H9 (cell line): ENCODE measurements at regions not wholly inside any gene's neighbourhood (a gene's known extent, or its start where the extent isn't known, plus 50 kb on each side); places are given as distances from the start of the nearest gene placed in this dataset.

Experiments
- DNase-seq: peaks from one replicate; pipeline ENCODE4 v3.0.0-alpha.2; 2017
- H2AFZ ChIP-seq: one replicate; pipeline ENCODE4 v1.6.1; 2013; ENCODE audit warnings: mild to moderate bottlenecking, low read length, control low read depth, moderate library complexity
- H2AK5ac ChIP-seq: 2 replicates; pipeline ENCODE4 v1.6.1; 2013; ENCODE audit warnings: low read length, control low read depth, mixed read lengths; ENCODE audit not compliant: insufficient read length
- H2BK120ac ChIP-seq: one replicate; pipeline ENCODE4 v1.6.1; 2013; ENCODE audit warnings: low read depth, mild to moderate bottlenecking, low read length, control low read depth, inconsistent platforms; ENCODE audit not compliant: poor library complexity, severe bottlenecking
- H2BK12ac ChIP-seq: 2 replicates; pipeline ENCODE4 v1.6.1; 2013; ENCODE audit warnings: low read length, control low read depth, mixed read lengths, low read depth; ENCODE audit not compliant: insufficient read length
- H2BK15ac ChIP-seq: 2 replicates; pipeline ENCODE4 v1.6.1; 2013; ENCODE audit warnings: low read depth, low read length, control low read depth
- H2BK20ac ChIP-seq: one replicate; pipeline ENCODE4 v1.6.1; 2013; ENCODE audit warnings: low read depth, mild to moderate bottlenecking, low read length, control low read depth, inconsistent platforms; ENCODE audit not compliant: poor library complexity, severe bottlenecking
- H2BK5ac ChIP-seq: 2 replicates; pipeline ENCODE4 v1.6.1; 2013; ENCODE audit warnings: low read length, control low read depth, mixed read lengths; ENCODE audit not compliant: insufficient read length
- H3K14ac ChIP-seq: 2 replicates; pipeline ENCODE4 v1.6.1; 2013; ENCODE audit warnings: low read length, control low read depth; ENCODE audit not compliant: insufficient read depth
- H3K18ac ChIP-seq: 2 replicates; pipeline ENCODE4 v1.6.1; 2013; ENCODE audit warnings: low read depth, mild to moderate bottlenecking, mixed read lengths, low read length, control low read depth; ENCODE audit not compliant: insufficient read length
- H3K23ac ChIP-seq: 2 replicates; pipeline ENCODE4 v1.6.1; 2013; ENCODE audit warnings: low read length, control low read depth, mixed read lengths, low read depth; ENCODE audit not compliant: insufficient read length
- H3K23me2 ChIP-seq: 2 replicates; pipeline ENCODE4 v1.6.1; 2013; ENCODE audit warnings: low read depth, mild to moderate bottlenecking, mixed read lengths, low read length, control low read depth; ENCODE audit not compliant: insufficient read length, poor library complexity, severe bottlenecking
- H3K27ac ChIP-seq: 2 replicates; pipeline ENCODE4 v1.5.1; 2013; ENCODE audit warnings: low read length, control low read depth, mixed read lengths, low read depth; ENCODE audit not compliant: insufficient read length
- H3K27me3 ChIP-seq: 2 replicates; pipeline ENCODE4 v1.6.1; 2013; ENCODE audit warnings: low read length, control low read depth, inconsistent platforms; ENCODE audit not compliant: insufficient read depth
- H3K4ac ChIP-seq: 2 replicates; pipeline ENCODE4 v1.6.1; 2013; ENCODE audit warnings: low read depth, mild to moderate bottlenecking, control low read depth, inconsistent platforms, low read length, moderate library complexity
- H3K4me1 ChIP-seq: 2 replicates; pipeline ENCODE4 v1.6.1; 2013; ENCODE audit warnings: low read length, control low read depth, inconsistent platforms; ENCODE audit not compliant: insufficient read depth
- H3K4me2 ChIP-seq: 2 replicates; pipeline ENCODE4 v1.6.1; 2013; ENCODE audit warnings: low read length, control low read depth, mixed read lengths; ENCODE audit not compliant: insufficient read length, insufficient read depth
- H3K56ac ChIP-seq: 2 replicates; pipeline ENCODE4 v1.6.1; 2013; ENCODE audit warnings: low read depth, mild to moderate bottlenecking, mixed read lengths, low read length, control low read depth; ENCODE audit not compliant: insufficient read length
- H3K79me1 ChIP-seq: 2 replicates; pipeline ENCODE4 v1.6.1; 2013; ENCODE audit warnings: low read depth, mild to moderate bottlenecking, moderate library complexity, low read length, control low read depth, inconsistent platforms; ENCODE audit not compliant: insufficient read depth, poor library complexity, severe bottlenecking
- H3K79me2 ChIP-seq: 2 replicates; pipeline ENCODE4 v1.6.1; 2013; ENCODE audit warnings: low read length, control low read depth, inconsistent platforms; ENCODE audit not compliant: insufficient read depth
- H3K9ac ChIP-seq: 2 replicates; pipeline ENCODE4 v1.6.1; 2013; ENCODE audit warnings: low read length, control low read depth, mixed read lengths; ENCODE audit not compliant: insufficient read length; ENCODE audit errors: extremely low read depth
- H3K9me3 ChIP-seq: one replicate; pipeline ENCODE4 v1.6.1; 2013; ENCODE audit warnings: low read depth, low read length, inconsistent platforms; ENCODE audit not compliant: control insufficient read depth
- H3T11ph ChIP-seq: one replicate; pipeline ENCODE4 v1.6.1; 2013; ENCODE audit warnings: mild to moderate bottlenecking, low read length, control low read depth, inconsistent platforms
- H4K20me1 ChIP-seq: one replicate; pipeline ENCODE4 v1.6.1; 2013; ENCODE audit not compliant: control insufficient read depth, insufficient read length, insufficient read depth
- H4K5ac ChIP-seq: 2 replicates; pipeline ENCODE4 v1.6.1; 2013; ENCODE audit warnings: low read depth, mild to moderate bottlenecking, mixed read lengths, low read length, control low read depth; ENCODE audit not compliant: insufficient read length
- H4K8ac ChIP-seq: replicated peaks from 2 replicates; pipeline ENCODE4 v1.6.1; 2013; ENCODE audit warnings: low read length, control low read depth, mixed read lengths, low read depth; ENCODE audit not compliant: insufficient read length
- H4K91ac ChIP-seq: 2 replicates; pipeline ENCODE4 v1.6.1; 2013; ENCODE audit warnings: low read depth, mild to moderate bottlenecking, moderate library complexity, mixed read lengths, low read length, control low read depth; ENCODE audit not compliant: insufficient read length
- H3K27ac Mint-ChIP-seq, 3 experiments: 2 replicates in 2 of 3; 3 replicates in 1 of 3; pipeline ENCODE4 v1.8.0; 2020 to 2021; ENCODE audit warnings: mixed read lengths in 3 of 3, mild to moderate bottlenecking in 1 of 3, moderate library complexity in 1 of 3
- H3K27me3 Mint-ChIP-seq: 2 replicates; pipeline ENCODE4 v1.8.0; 2021; ENCODE audit warnings: low read depth, mild to moderate bottlenecking, moderate library complexity, mixed read lengths
- H3K36me3 Mint-ChIP-seq, 3 experiments: 2 replicates in 2 of 3; 3 replicates in 1 of 3; pipeline ENCODE4 v1.8.0; 2020 to 2021; ENCODE audit warnings: low read depth in 3 of 3, mixed read lengths in 3 of 3; ENCODE audit not compliant: insufficient read depth in 1 of 3
- H3K4me1 Mint-ChIP-seq, 2 experiments: 2 replicates each; pipeline ENCODE4 v1.8.0; 2020; ENCODE audit warnings: mixed read lengths in 2 of 2
- H3K4me3 Mint-ChIP-seq, 2 experiments: 2 replicates in 1 of 2; 3 replicates in 1 of 2; pipeline ENCODE4 v1.8.0; 2020 to 2021; ENCODE audit warnings: mild to moderate bottlenecking in 2 of 2, mixed read lengths in 2 of 2, moderate library complexity in 1 of 2
- H3K9me3 Mint-ChIP-seq, 2 experiments: 2 replicates in 1 of 2; 3 replicates in 1 of 2; pipeline ENCODE4 v1.8.0; 2020; ENCODE audit warnings: mild to moderate bottlenecking in 2 of 2, mixed read lengths in 2 of 2, moderate library complexity in 1 of 2
- TF ChIP-seq, protein P1 (sequence below): fragments of 200-600 bp; sonication (generic); conservative IDR thresholded peaks from 3 replicates; pipeline ENCODE4 v1.8.0; 2021; ENCODE audit warnings: antibody characterized with exemption, mild to moderate bottlenecking

DNA sequence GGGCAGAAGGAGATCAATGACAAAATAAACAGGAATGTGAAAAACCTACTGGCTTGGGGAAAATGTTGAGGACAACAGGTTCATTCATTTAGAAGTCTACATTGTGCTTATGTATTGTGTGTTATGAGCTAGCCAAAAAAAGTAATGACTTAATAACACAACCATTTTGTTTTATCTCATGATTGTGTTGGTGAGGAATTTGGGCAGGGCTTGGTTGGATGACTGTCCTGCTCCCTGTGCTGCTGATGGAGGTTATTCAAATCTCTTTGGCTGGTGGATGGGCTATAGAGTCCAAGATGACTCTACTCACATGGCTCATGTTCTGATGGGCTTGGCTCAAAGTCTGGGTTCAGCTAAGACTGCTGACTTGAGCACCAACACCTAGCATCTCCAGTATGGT lies 116.3 kb downstream of the HS3ST1 start:
- peaks cover 0 to 2% of the 10 kb centered on the region in 2 experiments; a peak in 2 of 4 replicates for H3K4me1 Mint-ChIP-seq
- Histone ChIP-seq H3K79me2 (no peaks in the 10 kb centered on the region), H2AK5ac (no peak overlapping the region), H2BK20ac (no peak overlapping the region), H4K91ac (no peak overlapping the region), H3K9ac (no peak overlapping the region), H2BK12ac (no peak overlapping the region), H4K8ac (no peak overlapping the region), H3K4me2 (no peak overlapping the region), H3K18ac (no peak overlapping the region), H3K56ac (no peak overlapping the region), H3T11ph (no peak overlapping the region), H2BK5ac (no peak overlapping the region), H3K27ac (no peak overlapping the region), H3K23me2 (no peaks in the 10 kb centered on the region), H3K27me3 (no peaks in the 10 kb centered on the region), H3K4me1 (no peaks in the 10 kb centered on the region), H3K79me1 (no peaks in the 10 kb centered on the region), H2BK120ac (no peak overlapping the region), H4K5ac (no peak overlapping the region), H3K9me3 (no peaks in the 10 kb centered on the region), H3K4ac (no peak overlapping the region), H4K20me1 (no peaks in the 10 kb centered on the region), H2AFZ (no peak overlapping the region), H3K14ac (no peak overlapping the region), H2BK15ac (no peak overlapping the region), H3K23ac (no peak overlapping the region)
- no peaks in the 10 kb centered on the region for H3K27me3 Mint-ChIP-seq
- H3K36me3 Mint-ChIP-seq, result peaks cover 0 to 19% (median 7%) of the 10 kb centered on the region in 3 experiments; a peak in 4 of 7 replicates
- DNase-seq, result no peak
- H3K4me3 Mint-ChIP-seq, result no peak overlapping the region
- TF ChIP-seq, protein P1, sequence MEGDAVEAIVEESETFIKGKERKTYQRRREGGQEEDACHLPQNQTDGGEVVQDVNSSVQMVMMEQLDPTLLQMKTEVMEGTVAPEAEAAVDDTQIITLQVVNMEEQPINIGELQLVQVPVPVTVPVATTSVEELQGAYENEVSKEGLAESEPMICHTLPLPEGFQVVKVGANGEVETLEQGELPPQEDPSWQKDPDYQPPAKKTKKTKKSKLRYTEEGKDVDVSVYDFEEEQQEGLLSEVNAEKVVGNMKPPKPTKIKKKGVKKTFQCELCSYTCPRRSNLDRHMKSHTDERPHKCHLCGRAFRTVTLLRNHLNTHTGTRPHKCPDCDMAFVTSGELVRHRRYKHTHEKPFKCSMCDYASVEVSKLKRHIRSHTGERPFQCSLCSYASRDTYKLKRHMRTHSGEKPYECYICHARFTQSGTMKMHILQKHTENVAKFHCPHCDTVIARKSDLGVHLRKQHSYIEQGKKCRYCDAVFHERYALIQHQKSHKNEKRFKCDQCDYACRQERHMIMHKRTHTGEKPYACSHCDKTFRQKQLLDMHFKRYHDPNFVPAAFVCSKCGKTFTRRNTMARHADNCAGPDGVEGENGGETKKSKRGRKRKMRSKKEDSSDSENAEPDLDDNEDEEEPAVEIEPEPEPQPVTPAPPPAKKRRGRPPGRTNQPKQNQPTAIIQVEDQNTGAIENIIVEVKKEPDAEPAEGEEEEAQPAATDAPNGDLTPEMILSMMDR, result no peak
- peaks cover 16% of the 10 kb centered on the region in 2 experiments; a peak in 4 of 5 replicates for H3K9me3 Mint-ChIP-seq
- no peak overlapping the region for H3K27ac Mint-ChIP-seq
